ENCODE measurements at regions not wholly inside any gene's neighbourhood (a gene's known extent, or its start where the extent isn't known, plus 50 kb on each side); places are given as distances from the start of the nearest gene placed in this dataset.

DNA sequence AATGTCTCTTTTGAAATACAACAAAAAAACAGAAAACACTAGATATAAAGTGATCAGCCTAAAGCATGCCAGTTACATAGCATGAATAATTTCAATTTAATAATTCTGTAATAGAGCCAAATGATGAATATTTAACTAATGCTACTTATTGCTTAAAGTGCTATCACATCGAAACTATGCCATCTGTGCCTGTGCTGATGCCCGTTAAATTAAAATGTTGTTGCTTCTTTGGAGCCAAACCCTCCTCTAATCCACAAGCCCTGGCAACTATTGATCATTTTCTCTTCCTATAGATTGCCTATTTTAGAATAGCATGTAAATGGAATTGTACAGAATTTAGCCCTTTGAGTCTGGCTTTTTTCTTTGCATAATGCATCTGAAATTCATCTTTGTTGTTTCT lies 356.2 kb downstream of the CHSY3 start:
- intact Hi-C loops (cut with DNase I): no loop called here
- no peak for ATAC-seq
- no peak for DNase-seq (ENCODE audit: missing footprints)

DNA sequence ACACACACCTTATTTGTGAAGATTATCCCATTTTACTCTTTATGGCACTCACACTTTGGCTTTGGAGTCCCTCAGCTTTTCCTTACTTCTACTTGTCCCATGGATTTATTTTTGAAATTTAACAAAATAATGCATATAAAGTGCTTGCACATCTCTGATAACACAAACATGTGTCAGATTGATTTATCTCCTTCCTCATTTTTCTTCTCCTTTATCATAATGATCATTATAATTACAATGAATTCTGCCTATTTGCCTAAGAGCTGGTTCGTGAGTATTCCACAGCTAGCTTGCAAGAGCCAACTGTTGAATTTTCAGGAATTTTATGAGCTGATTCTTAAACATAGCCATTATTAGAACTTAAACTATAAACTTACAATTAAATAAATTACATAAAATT lies 347.7 kb downstream of the CHSY3 start:
- DNase-seq (ENCODE audit: missing footprints) (no peak), ATAC-seq (no peak)
- intact Hi-C loops (cut with DNase I): no loop called here

DNA sequence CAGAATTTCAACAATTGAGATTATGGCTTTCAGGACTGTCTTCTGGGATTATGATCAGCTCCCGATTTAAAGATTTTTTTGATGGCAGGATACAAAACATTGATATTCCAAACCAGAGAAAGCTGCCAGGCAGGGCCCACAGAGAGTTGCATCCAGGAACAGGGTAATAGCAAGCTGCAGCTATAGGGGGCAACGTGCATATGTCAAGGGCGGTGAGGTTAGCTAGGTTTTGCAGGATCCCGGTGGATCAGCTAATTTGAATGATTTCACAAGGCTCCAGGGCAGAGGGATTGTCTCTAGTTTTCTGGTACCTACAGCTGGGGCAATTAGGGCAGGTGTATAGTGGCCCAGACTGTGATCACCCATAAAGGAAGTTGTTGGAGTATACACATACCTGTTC lies 339.4 kb downstream of the CHSY3 start:
- ATAC-seq (no peak), DNase-seq (ENCODE audit: missing footprints) (no peak)
- intact Hi-C loops (cut with DNase I): no loop called here

DNA sequence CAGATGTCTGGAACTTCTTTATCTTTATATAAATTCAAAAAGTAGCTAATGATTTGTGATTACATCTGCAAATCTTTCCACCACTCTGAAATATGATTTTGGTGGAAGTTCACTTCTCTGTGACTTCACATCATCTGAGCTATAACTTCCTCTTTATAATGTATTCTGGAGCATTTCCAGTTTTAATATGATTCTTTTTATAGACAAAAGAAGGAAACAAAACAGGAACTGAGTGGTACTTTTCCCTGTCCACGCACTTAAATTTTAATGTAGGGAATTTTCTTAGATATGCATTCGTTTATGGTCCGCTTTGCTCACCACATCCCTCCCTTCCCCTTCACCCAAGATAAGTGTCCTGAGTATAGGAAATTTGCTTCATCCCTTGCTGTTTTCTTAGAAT lies 333.5 kb downstream of the CHSY3 start:
- ATAC-seq (no peak), DNase-seq (ENCODE audit: missing footprints) (no peak)
- intact Hi-C loops (cut with DNase I): no loop called here

All from Right ventricle myocardium inferior (tissue), 1 donor.